HepG2 (cell line): ENCODE measurements at regions not wholly inside any gene's neighbourhood (a gene's known extent, or its start where the extent isn't known, plus 50 kb on each side); places are given as distances from the start of the nearest gene placed in this dataset.

ENCODE experiments used
- ATAC-seq: fragments of 200-7000 bp; cut with Tn5 transposase; 3 replicates; pipeline ENCODE4 v1.9.1; 2020; ENCODE audit warnings: mild to moderate bottlenecking, moderate library complexity
- BruUV-seq: library from RNA; stranded (reverse); fragments of 400-500 nt; replicated peaks from 2 replicates; lab custom pipeline; 2021; lab: Mats Ljungman, UMichigan
- CTCF ChIA-PET: fragments of 300-600 bp; formaldehyde crosslinking; extraction: SDS; loops from one replicate; lab custom pipeline; 2021; ENCODE audit warnings: low total read pairs, inconsistent platforms, low intra/inter-chr PET ratio; lab: Yijun Ruan, JAX
- POLR2A ChIA-PET: fragments of 350-600 bp; sonication (Branson Sonifier 250); formaldehyde crosslinking; loops from one replicate; lab custom pipeline; 2020; ENCODE audit warnings: antibody characterized with exemption, inconsistent platforms; lab: Yijun Ruan, JAX
- DNase-seq: peaks from one replicate; pipeline ENCODE4 v3.0.0-alpha.2; 2015; ENCODE audit warnings: low spot score
- FAIRE-seq: peaks from 3 replicates; lab custom pipeline; 2011; peaks lifted over from hg19 to GRCh38; lab: Jason Lieb, UNC
- H2AFZ ChIP-seq: one replicate; pipeline ENCODE4 v1.6.1; 2011; ENCODE audit warnings: low read length, inconsistent platforms
- H3K27ac ChIP-seq: fragments of 300-600 bp; 3 replicates; pipeline ENCODE4 v1.8.0; 2011; ENCODE audit warnings: mixed run types, mild to moderate bottlenecking, mixed read lengths, low read length, inconsistent platforms; ENCODE audit not compliant: insufficient read depth; ENCODE audit errors: extremely low read length
- H3K27me3 ChIP-seq, 2 experiments: fragments of 200-600 bp in 1 of 2; 2 replicates in 1 of 2; 3 replicates in 1 of 2; pipeline versions ENCODE4 v1.6.0 to v1.8.0; 2011; ENCODE audit warnings: low read length in 2 of 2, mild to moderate bottlenecking in 2 of 2, moderate library complexity in 2 of 2, inconsistent platforms in 1 of 2; ENCODE audit not compliant: insufficient read depth in 2 of 2, control insufficient read depth in 1 of 2
- H3K36me3 ChIP-seq, 2 experiments: fragments of 200-600 bp in 1 of 2; replicated peaks in 1 of 2; 2 replicates in 1 of 2; 3 replicates in 1 of 2; pipeline versions ENCODE4 v1.5.1 to v1.8.0; 2011; ENCODE audit warnings: low read length in 2 of 2, inconsistent platforms in 1 of 2; ENCODE audit not compliant: insufficient read depth in 2 of 2, control insufficient read depth in 1 of 2
- H3K4me1 ChIP-seq: 2 replicates; pipeline ENCODE4 v1.5.1; 2012; ENCODE audit warnings: low read length, inconsistent platforms; ENCODE audit not compliant: insufficient read depth
- H3K4me2 ChIP-seq: 2 replicates; pipeline ENCODE4 v1.6.0; 2011; ENCODE audit warnings: low read depth, low read length, inconsistent platforms
- H3K4me3 ChIP-seq, 3 experiments: fragments of 200-600 bp in 1 of 3; sonication (generic), shearing (Covaris generic) in 1 of 3; replicated peaks in 1 of 3; 2 replicates each; pipeline ENCODE4 v1.5.1; 2011 to 2016; ENCODE audit warnings: low read length in 3 of 3, inconsistent platforms in 2 of 3, low read depth in 2 of 3, mild to moderate bottlenecking in 2 of 3, control low read depth in 1 of 3, mixed read lengths in 1 of 3; ENCODE audit not compliant: insufficient read depth in 1 of 3
- H3K79me2 ChIP-seq: one replicate; pipeline ENCODE4 v1.6.1; 2011; ENCODE audit warnings: low read length, inconsistent platforms; ENCODE audit not compliant: insufficient read depth
- H3K9ac ChIP-seq: 2 replicates; pipeline ENCODE4 v1.6.0; 2011; ENCODE audit warnings: mild to moderate bottlenecking, low read depth, low read length, inconsistent platforms; ENCODE audit not compliant: insufficient read depth
- H3K9me3 ChIP-seq: 2 replicates; pipeline ENCODE4 v1.5.1; 2012; ENCODE audit warnings: mild to moderate bottlenecking, low read length
- H4K20me1 ChIP-seq: 2 replicates; pipeline ENCODE4 v1.6.0; 2011; ENCODE audit warnings: inconsistent platforms, mild to moderate bottlenecking, low read length, moderate library complexity; ENCODE audit not compliant: insufficient read depth
- HDAC2 ChIP-seq: sonication (generic); formaldehyde crosslinking; IDR thresholded peaks from 2 replicates; pipeline ENCODE4 v1.4.0; 2020; ENCODE audit warnings: missing genetic modification reagents
- NONO ChIP-seq, 2 experiments: fragments of 450-650 bp in 1 of 2; sonication (generic) in 1 of 2; formaldehyde crosslinking in 1 of 2; IDR thresholded peaks in 1 of 2; conservative IDR thresholded peaks in 1 of 2; 2 replicates each; pipeline versions ENCODE4 v1.6.1 to v1.8.0; 2017 to 2022; ENCODE audit warnings: mild to moderate bottlenecking in 1 of 2, missing genetic modification reagents in 1 of 2, moderate library complexity in 1 of 2
- ZMYM4 ChIP-seq: sonication (generic); formaldehyde crosslinking; IDR thresholded peaks from 2 replicates; pipeline ENCODE4 v1.8.1; 2023; ENCODE audit warnings: mild to moderate bottlenecking, missing genetic modification reagents
- ZNF343 ChIP-seq: sonication (generic); formaldehyde crosslinking; IDR thresholded peaks from 2 replicates; pipeline ENCODE4 v1.4.0; 2020; ENCODE audit warnings: mild to moderate bottlenecking, missing genetic modification reagents
- ZNF414 ChIP-seq: sonication (generic); formaldehyde crosslinking; IDR thresholded peaks from 2 replicates; pipeline ENCODE4 v1.5.0; 2020; ENCODE audit warnings: missing genetic modification reagents
- ZNF496 ChIP-seq: sonication (generic); formaldehyde crosslinking; IDR thresholded peaks from 2 replicates; pipeline ENCODE4 v1.8.1; 2023; ENCODE audit warnings: mild to moderate bottlenecking, moderate library complexity, missing genetic modification reagents; ENCODE audit not compliant: insufficient replicate concordance
- ZNF530 ChIP-seq: sonication (generic); formaldehyde crosslinking; IDR thresholded peaks from 2 replicates; pipeline ENCODE4 v1.5.0; 2020; ENCODE audit warnings: low read depth, mild to moderate bottlenecking, missing genetic modification reagents
- ZNF609 ChIP-seq: sonication (generic); formaldehyde crosslinking; IDR thresholded peaks from 2 replicates; pipeline ENCODE4 v1.4.0; 2020; ENCODE audit warnings: mild to moderate bottlenecking, missing genetic modification reagents, borderline replicate concordance
- ZNF790 ChIP-seq: sonication (generic); formaldehyde crosslinking; IDR thresholded peaks from 2 replicates; pipeline ENCODE4 v1.8.0; 2022; ENCODE audit warnings: missing genetic modification reagents, mild to moderate bottlenecking, borderline replicate concordance
- WGBS: methylation state at CpG from one replicate; pipeline ENCODE4 v1.1.6; 2017; ENCODE audit warnings: low lambda C conversion rate; 5-methylcytosine and 5-hydroxymethylcytosine counted together
- in situ Hi-C: cut with HindIII; loops from 2 replicates; pipeline ENCODE4 v1.10.0; 2017; ENCODE audit warnings: low pct_unique_long_range_greater_than_20kb; ENCODE audit not compliant: extremely low pct_ligation_motif_present
- intact Hi-C: fragments of 100-400 bp; cut with micrococcal nuclease; formaldehyde crosslinking; loops from one replicate; pipeline ENCODE4 v1.10.0; 2022; ENCODE audit not compliant: unreplicated experiment

- Histone ChIP-seq H3K79me2 (no peaks in the 10 kb centered on the region), H3K36me3 (no peaks in the 10 kb centered on the region), H4K20me1 (peaks cover 3% of the 10 kb centered on the region; the same call in 1 of the 2 replicates), H3K4me3 (no peak overlapping the region), H3K4me2 (no peak overlapping the region), H3K27me3 (peaks cover 6 to 56% of the 10 kb centered on the region in 2 experiments), H3K4me1 (peaks cover 25% of the 10 kb centered on the region), H3K27ac (no peak overlapping the region), H3K9ac (no peak overlapping the region), H3K9me3 (no peaks in the 10 kb centered on the region), H2AFZ (no peak overlapping the region)
- no TSS peak for BruUV-seq
- intact Hi-C loops (loop anchor here (5.0 kb wide), 1 partner anchor 139 kb away; the partner anchor contains the start of gene SMAD6), in situ Hi-C loops (loop anchor here (5.0 to 10.0 kb wide), 2 partner anchors 56 to 139 kb away; partner anchors contain the start of gene SMAD6)
- POLR2A ChIA-PET: no interaction called here
- no peak for DNase-seq
- CTCF ChIA-PET: no interaction called here
- 28% methylated on average over 4 of the region's 5 CpGs for WGBS
- ATAC-seq: no peak
- TF ChIP-seq ZNF343 (CRISPR knock-in tag) (no peak), ZMYM4 (CRISPR knock-in tag) (no peak), ZNF530 (CRISPR knock-in tag) (no peak), NONO (IDR thresholded peaks at IDR 0.05) (no peak), NONO (CRISPR knock-in tag; conservative IDR thresholded peaks at IDR 0.05) (no peak), ZNF790 (CRISPR knock-in tag) (no peak), ZNF496 (no peak), ZNF414 (no peak), HDAC2 (no peak), ZNF609 (no peak)
- FAIRE-seq: no peak
Observed at GRCh38 chr15:66840615-66841390, 138.8 kb downstream of the SMAD6 start.
